Gastrocnemius medialis (tissue), 4 donors: ENCODE measurements at regions not wholly inside any gene's neighbourhood (a gene's known extent, or its start where the extent isn't known, plus 50 kb on each side); places are given as distances from the start of the nearest gene placed in this dataset.

Source experiments
- CTCF ChIP-seq, 5 experiments: fragments of 450-650 bp in 3 of 5; fragments of 200-600 bp in 2 of 5; sonication (generic) in 2 of 5; IDR thresholded peaks in 4 of 5; conservative IDR thresholded peaks in 1 of 5; 1 replicate in 4 of 5; 2 replicates in 1 of 5; pipeline ENCODE4 v1.5.1; 2016 to 2019; ENCODE audit warnings: antibody characterized with exemption in 5 of 5, mild to moderate bottlenecking in 3 of 5, moderate library complexity in 3 of 5
- POLR2A ChIP-seq, 2 donors: fragments of 450-650 bp; IDR thresholded peaks; one replicate each; pipeline ENCODE4 v1.6.1; 2017; ENCODE audit warnings: antibody characterized with exemption in 2 of 2, mild to moderate bottlenecking in 2 of 2, moderate library complexity in 2 of 2

- TF ChIP-seq POLR2A (IDR thresholded peaks at IDR 0.05) = no peak
- TF ChIP-seq CTCF (IDR thresholded peaks at IDR 0.05 in 4 of 5, conservative IDR thresholded peaks at IDR 0.05 in 1 of 5) = no peak
Measured at GRCh38 chr1:68301471-68302001, 69.2 kb upstream of the WLS start.
